HEK293 (cell line): ENCODE measurements at regions not wholly inside any gene's neighbourhood (a gene's known extent, or its start where the extent isn't known, plus 50 kb on each side); places are given as distances from the start of the nearest gene placed in this dataset.

Experiments used
- CTCF ChIA-PET: fragments of 350-600 bp; formaldehyde crosslinking; extraction: SDS; loops from one replicate; lab custom pipeline; 2021; ENCODE audit warnings: antibody characterized with exemption; lab: Yijun Ruan, JAX
- POLR2A ChIA-PET: fragments of 300-600 bp; formaldehyde crosslinking; extraction: SDS; loops from one replicate; lab custom pipeline; 2020; ENCODE audit warnings: antibody characterized with exemption, inconsistent platforms; lab: Yijun Ruan, JAX
- H3K27ac ChIP-seq: fragments of 200-500 bp; sonication (Bioruptor generic); 2 replicates; pipeline ENCODE4 v1.5.1; 2014; ENCODE audit warnings: low read depth, low read length, control low read depth, inconsistent platforms; ENCODE audit errors: extremely low read depth
- H3K36me3 ChIP-seq, 2 experiments: fragments of 200-500 bp in 1 of 2; sonication (Bioruptor generic) in 1 of 2; 1 replicate in 1 of 2; 2 replicates in 1 of 2; pipeline ENCODE4 v1.5.1; 2014 to 2017; ENCODE audit warnings: inconsistent platforms in 2 of 2, low read length in 2 of 2; ENCODE audit not compliant: control insufficient read depth in 2 of 2, insufficient read depth in 1 of 2
- H3K4me1 ChIP-seq: fragments of 200-500 bp; sonication (Bioruptor generic); 2 replicates; pipeline ENCODE4 v1.5.1; 2014; ENCODE audit warnings: mild to moderate bottlenecking, low read length, inconsistent platforms; ENCODE audit not compliant: control insufficient read depth, insufficient read depth
- H3K4me3 ChIP-seq: 2 replicates; pipeline ENCODE4 v1.5.1; 2011; ENCODE audit warnings: low read depth, mild to moderate bottlenecking, control low read depth, low read length, moderate library complexity
- H3K9me3 ChIP-seq: fragments of 200-500 bp; sonication (Bioruptor generic); 2 replicates; pipeline ENCODE4 v1.5.1; 2014; ENCODE audit warnings: low read depth, low read length, inconsistent platforms; ENCODE audit not compliant: control insufficient read depth, insufficient read depth
- ATF2 ChIP-seq: fragments of 450-650 bp; formaldehyde crosslinking; IDR thresholded peaks from 2 replicates; pipeline ENCODE4 v1.5.1; 2016; ENCODE audit warnings: missing biosample characterization, missing genetic modification characterization, low read depth
- HIC1 ChIP-seq: fragments of 450-650 bp; formaldehyde crosslinking; IDR thresholded peaks from 2 replicates; pipeline ENCODE4 v1.5.1; 2016; ENCODE audit warnings: missing biosample characterization, missing genetic modification characterization
- HOXD13 ChIP-seq: sonication (generic); formaldehyde crosslinking; IDR thresholded peaks from 2 replicates; pipeline ENCODE4 v1.8.0; 2022; ENCODE audit warnings: missing genetic modification reagents, borderline replicate concordance
- KLF16 ChIP-seq: fragments of 450-650 bp; formaldehyde crosslinking; IDR thresholded peaks from 2 replicates; pipeline ENCODE4 v1.5.1; 2017; ENCODE audit warnings: missing biosample characterization, missing genetic modification characterization
- SP3 ChIP-seq: fragments of 450-650 bp; formaldehyde crosslinking; IDR thresholded peaks from 2 replicates; pipeline ENCODE4 v1.5.1; 2016; ENCODE audit warnings: missing biosample characterization, missing genetic modification characterization
- YY1 ChIP-seq: fragments of 450-650 bp; formaldehyde crosslinking; IDR thresholded peaks from 2 replicates; pipeline ENCODE4 v1.5.1; 2018; ENCODE audit warnings: missing biosample characterization, missing genetic modification characterization
- YY2 ChIP-seq: fragments of 450-650 bp; formaldehyde crosslinking; IDR thresholded peaks from 2 replicates; pipeline ENCODE4 v1.5.1; 2016; ENCODE audit warnings: missing biosample characterization, missing genetic modification characterization
- ZEB2 ChIP-seq: fragments of 450-650 bp; formaldehyde crosslinking; IDR thresholded peaks from 2 replicates; pipeline ENCODE4 v1.5.1; 2016; ENCODE audit warnings: missing biosample characterization, missing genetic modification characterization
- ZFHX2 ChIP-seq: fragments of 450-650 bp; formaldehyde crosslinking; conservative IDR thresholded peaks from 2 replicates; pipeline ENCODE4 v1.5.1; 2016; ENCODE audit warnings: missing biosample characterization, missing genetic modification characterization
- ZFP41 ChIP-seq: fragments of 450-650 bp; formaldehyde crosslinking; IDR thresholded peaks from 2 replicates; pipeline ENCODE4 v1.5.1; 2016; ENCODE audit warnings: missing biosample characterization, missing genetic modification characterization, borderline replicate concordance
- ZNF121 ChIP-seq: fragments of 450-650 bp; formaldehyde crosslinking; IDR thresholded peaks from 2 replicates; pipeline ENCODE4 v1.5.1; 2016; ENCODE audit warnings: missing biosample characterization, missing genetic modification characterization
- ZNF133 ChIP-seq: fragments of 450-650 bp; formaldehyde crosslinking; IDR thresholded peaks from 2 replicates; pipeline ENCODE4 v1.5.1; 2016; ENCODE audit warnings: missing biosample characterization, missing genetic modification characterization
- ZNF174 ChIP-seq: fragments of 450-650 bp; formaldehyde crosslinking; IDR thresholded peaks from 2 replicates; pipeline ENCODE4 v1.5.0; 2017; ENCODE audit warnings: missing biosample characterization, mild to moderate bottlenecking, missing genetic modification characterization
- ZNF335 ChIP-seq: fragments of 450-650 bp; formaldehyde crosslinking; conservative IDR thresholded peaks from 2 replicates; pipeline ENCODE4 v1.5.1; 2016; ENCODE audit warnings: missing biosample characterization, missing genetic modification characterization
- ZNF341 ChIP-seq: fragments of 450-650 bp; formaldehyde crosslinking; IDR thresholded peaks from 2 replicates; pipeline ENCODE4; 2016; ENCODE audit warnings: low read depth, missing biosample characterization, missing genetic modification characterization
- ZNF416 ChIP-seq: fragments of 450-650 bp; formaldehyde crosslinking; IDR thresholded peaks from 2 replicates; pipeline ENCODE4 v1.5.1; 2016; ENCODE audit warnings: missing biosample characterization, missing genetic modification characterization
- ZNF423 ChIP-seq: fragments of 450-650 bp; formaldehyde crosslinking; IDR thresholded peaks from 2 replicates; pipeline ENCODE4 v1.5.1; 2016; ENCODE audit warnings: missing biosample characterization, missing genetic modification characterization
- ZNF426 ChIP-seq: fragments of 450-650 bp; formaldehyde crosslinking; IDR thresholded peaks from 2 replicates; pipeline ENCODE4 v1.5.1; 2017; ENCODE audit warnings: missing biosample characterization, missing genetic modification characterization, mild to moderate bottlenecking, inconsistent platforms, moderate library complexity
- ZNF558 ChIP-seq: fragments of 450-650 bp; formaldehyde crosslinking; IDR thresholded peaks from 2 replicates; pipeline ENCODE4 v1.5.1; 2016; ENCODE audit warnings: missing biosample characterization, missing genetic modification characterization
- ZNF600 ChIP-seq: fragments of 450-650 bp; formaldehyde crosslinking; IDR thresholded peaks from 2 replicates; pipeline ENCODE4 v1.5.1; 2016; ENCODE audit warnings: missing biosample characterization, missing genetic modification characterization
- ZNF610 ChIP-seq: fragments of 450-650 bp; formaldehyde crosslinking; IDR thresholded peaks from 2 replicates; pipeline ENCODE4 v1.5.1; 2016; ENCODE audit warnings: missing biosample characterization, missing genetic modification characterization, borderline replicate concordance
- ZNF747 ChIP-seq: fragments of 450-650 bp; formaldehyde crosslinking; IDR thresholded peaks from 2 replicates; pipeline ENCODE4 v1.5.1; 2016; ENCODE audit warnings: missing biosample characterization, missing genetic modification characterization
- ZNF830 ChIP-seq: fragments of 450-650 bp; IDR thresholded peaks from 2 replicates; pipeline ENCODE4 v1.5.0; 2018; ENCODE audit warnings: missing biosample characterization, missing genetic modification characterization, low read depth, mild to moderate bottlenecking, moderate library complexity
- ZSCAN18 ChIP-seq: fragments of 450-650 bp; formaldehyde crosslinking; IDR thresholded peaks from 2 replicates; pipeline ENCODE4 v1.5.1; 2016; ENCODE audit warnings: missing biosample characterization, missing genetic modification characterization
- ZSCAN30 ChIP-seq: fragments of 450-650 bp; IDR thresholded peaks from 2 replicates; pipeline ENCODE4 v1.5.1; 2018; ENCODE audit warnings: missing biosample characterization, mild to moderate bottlenecking, missing genetic modification characterization, moderate library complexity
- TF ChIP-seq, protein P1 (sequence below): fragments of 450-650 bp; formaldehyde crosslinking; IDR thresholded peaks from 2 replicates; pipeline ENCODE4 v1.5.1; 2016; ENCODE audit warnings: missing biosample characterization, missing genetic modification characterization
- TF ChIP-seq, protein P2 (sequence below): fragments of 450-650 bp; formaldehyde crosslinking; IDR thresholded peaks from 2 replicates; pipeline ENCODE4 v1.5.1; 2016; ENCODE audit warnings: missing biosample characterization, missing genetic modification characterization

DNA sequence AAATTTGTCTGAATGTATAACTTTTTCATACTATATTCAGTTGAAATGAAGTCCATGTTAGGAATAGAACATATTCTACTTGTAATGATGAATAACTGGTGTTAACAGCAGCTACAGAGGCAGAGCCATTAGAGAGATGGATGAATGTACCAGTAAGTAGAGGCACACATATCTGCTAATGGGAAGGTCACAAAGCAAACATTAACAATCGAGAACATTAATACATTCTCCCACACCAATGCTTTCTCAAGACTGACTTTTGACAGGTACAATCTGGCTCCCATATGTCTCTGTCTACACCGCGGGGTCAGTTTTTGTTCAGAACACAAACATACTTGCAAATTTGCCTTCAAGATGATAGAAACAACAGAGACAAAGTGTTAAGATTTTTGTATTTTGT is 776.0 kb upstream of the MANEA start:
- ChIA-PET POLR2A (no interaction called here), CTCF (no interaction called here)
- Histone ChIP-seq H3K9me3 (no peaks in the 10 kb centered on the region), H3K36me3 (no peaks in the 10 kb centered on the region), H3K27ac (no peak overlapping the region), H3K4me1 (no peaks in the 10 kb centered on the region), H3K4me3 (no peak overlapping the region)
- TF ChIP-seq ZFHX2 (no peak), ZNF335 (tag by site-specific recombination) (no peak), ZFP41 (no peak), ZEB2 (tag by site-specific recombination) (no peak), ZNF133 (tag by site-specific recombination) (no peak), ZNF416 (tag by site-specific recombination) (no peak), ZNF341 (tag by site-specific recombination) (no peak), KLF16 (no peak), ZNF121 (tag by site-specific recombination) (no peak), HIC1 (tag by site-specific recombination) (no peak), SP3 (tag by site-specific recombination) (no peak), ZNF610 (tag by site-specific recombination) (no peak), ZNF600 (tag by site-specific recombination) (no peak)
- TF ChIP-seq, protein P1, sequence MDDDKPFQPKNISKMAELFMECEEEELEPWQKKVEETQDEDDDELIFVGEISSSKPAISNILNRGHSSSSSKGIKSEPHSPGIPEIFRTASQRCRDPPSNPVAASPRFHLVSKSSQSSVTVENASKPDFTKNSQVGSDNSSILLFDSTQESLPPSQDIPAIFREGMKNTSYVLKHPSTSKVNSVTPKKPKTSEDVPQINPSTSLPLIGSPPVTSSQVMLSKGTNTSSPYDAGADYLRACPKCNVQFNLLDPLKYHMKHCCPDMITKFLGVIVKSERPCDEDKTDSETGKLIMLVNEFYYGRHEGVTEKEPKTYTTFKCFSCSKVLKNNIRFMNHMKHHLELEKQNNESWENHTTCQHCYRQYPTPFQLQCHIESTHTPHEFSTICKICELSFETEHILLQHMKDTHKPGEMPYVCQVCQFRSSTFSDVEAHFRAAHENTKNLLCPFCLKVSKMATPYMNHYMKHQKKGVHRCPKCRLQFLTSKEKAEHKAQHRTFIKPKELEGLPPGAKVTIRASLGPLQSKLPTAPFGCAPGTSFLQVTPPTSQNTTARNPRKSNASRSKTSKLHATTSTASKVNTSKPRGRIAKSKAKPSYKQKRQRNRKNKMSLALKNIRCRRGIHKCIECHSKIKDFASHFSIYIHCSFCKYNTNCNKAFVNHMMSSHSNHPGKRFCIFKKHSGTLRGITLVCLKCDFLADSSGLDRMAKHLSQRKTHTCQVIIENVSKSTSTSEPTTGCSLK (tag by site-specific recombination): no peak
- TF ChIP-seq, protein P2, sequence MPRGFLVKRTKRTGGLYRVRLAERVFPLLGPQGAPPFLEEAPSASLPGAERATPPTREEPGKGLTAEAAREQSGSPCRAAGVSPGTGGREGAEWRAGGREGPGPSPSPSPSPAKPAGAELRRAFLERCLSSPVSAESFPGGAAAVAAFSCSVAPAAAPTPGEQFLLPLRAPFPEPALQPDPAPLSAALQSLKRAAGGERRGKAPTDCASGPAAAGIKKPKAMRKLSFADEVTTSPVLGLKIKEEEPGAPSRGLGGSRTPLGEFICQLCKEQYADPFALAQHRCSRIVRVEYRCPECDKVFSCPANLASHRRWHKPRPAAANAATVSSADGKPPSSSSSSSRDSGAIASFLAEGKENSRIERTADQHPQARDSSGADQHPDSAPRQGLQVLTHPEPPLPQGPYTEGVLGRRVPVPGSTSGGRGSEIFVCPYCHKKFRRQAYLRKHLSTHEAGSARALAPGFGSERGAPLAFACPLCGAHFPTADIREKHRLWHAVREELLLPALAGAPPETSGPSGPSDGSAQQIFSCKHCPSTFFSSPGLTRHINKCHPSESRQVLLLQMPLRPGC: no peak

DNA sequence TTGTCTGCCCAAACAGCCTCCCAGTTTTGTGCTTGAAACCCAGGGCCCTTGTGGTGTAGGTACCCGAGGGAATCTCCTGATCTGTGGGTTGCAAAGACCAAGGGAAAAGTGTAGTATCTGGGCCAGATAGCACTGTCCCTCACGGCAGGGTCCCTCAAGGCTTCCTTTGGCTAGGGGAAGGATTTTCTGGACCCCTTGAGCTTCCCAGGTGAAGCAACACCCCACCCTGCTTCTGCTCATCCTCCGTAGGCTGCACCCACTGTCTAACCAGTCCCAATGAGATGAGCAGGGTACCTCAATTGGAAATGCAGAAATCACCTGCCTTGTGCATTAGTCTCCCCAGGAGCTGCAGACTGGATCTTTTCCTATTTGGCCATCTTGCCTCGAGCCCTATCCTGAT is 791.8 kb upstream of the MANEA start:
- H3K27ac ChIP-seq: no peak overlapping the region
- H3K4me3 ChIP-seq: no peak overlapping the region
- no peaks in the 10 kb centered on the region for H3K9me3 ChIP-seq
- ChIA-PET POLR2A (no interaction called here), CTCF (interaction anchor here (0.7 kb wide), 1 partner anchor 176 kb away, joined by 3 read pairs; no protein-coding TSS in a partner anchor)
- H3K36me3 ChIP-seq: no peaks in the 10 kb centered on the region; a peak in 1 of 3 replicates
- H3K4me1 ChIP-seq: no peaks in the 10 kb centered on the region
- TF ChIP-seq ZNF426 (tag by site-specific recombination): no peak
- no peak for TF ChIP-seq ZNF121 (tag by site-specific recombination)
- no peak for TF ChIP-seq ZNF423
- TF ChIP-seq YY2 (tag by site-specific recombination): no peak
- no peak for TF ChIP-seq ZNF558 (tag by site-specific recombination)
- no peak for TF ChIP-seq YY1
- TF ChIP-seq ZNF830 (tag by site-specific recombination): no peak
- TF ChIP-seq ZSCAN18 (tag by site-specific recombination): no peak
- no peak for TF ChIP-seq ATF2 (tag by site-specific recombination)
- no peak for TF ChIP-seq ZSCAN30
- no peak for TF ChIP-seq ZNF174 (tag by site-specific recombination)
- no peak for TF ChIP-seq HOXD13 (CRISPR knock-in tag)
- TF ChIP-seq ZNF747: no peak
